Sigmoid colon (tissue), 4 donors: ENCODE measurements at regions not wholly inside any gene's neighbourhood (a gene's known extent, or its start where the extent isn't known, plus 50 kb on each side); places are given as distances from the start of the nearest gene placed in this dataset.

Source experiments
- EP300 ChIP-seq, 4 donors: sonication (generic); formaldehyde crosslinking; IDR thresholded peaks; one replicate each; pipeline ENCODE4 v1.6.1; 2017; ENCODE audit warnings: antibody characterized with exemption in 4 of 4
- POLR2A ChIP-seq, 2 donors: fragments of 450-650 bp; IDR thresholded peaks; one replicate each; pipeline ENCODE4 v1.6.1; 2016; ENCODE audit warnings: antibody characterized with exemption in 2 of 2, mild to moderate bottlenecking in 2 of 2, moderate library complexity in 2 of 2
- TF ChIP-seq, protein P1 (sequence below), 4 experiments: fragments of 450-650 bp in 3 of 4; fragments of 200-600 bp in 1 of 4; IDR thresholded peaks; one replicate each; pipeline ENCODE4 v1.5.1; 2016 to 2019; ENCODE audit warnings: antibody characterized with exemption in 4 of 4, mild to moderate bottlenecking in 3 of 4, moderate library complexity in 2 of 4

DNA sequence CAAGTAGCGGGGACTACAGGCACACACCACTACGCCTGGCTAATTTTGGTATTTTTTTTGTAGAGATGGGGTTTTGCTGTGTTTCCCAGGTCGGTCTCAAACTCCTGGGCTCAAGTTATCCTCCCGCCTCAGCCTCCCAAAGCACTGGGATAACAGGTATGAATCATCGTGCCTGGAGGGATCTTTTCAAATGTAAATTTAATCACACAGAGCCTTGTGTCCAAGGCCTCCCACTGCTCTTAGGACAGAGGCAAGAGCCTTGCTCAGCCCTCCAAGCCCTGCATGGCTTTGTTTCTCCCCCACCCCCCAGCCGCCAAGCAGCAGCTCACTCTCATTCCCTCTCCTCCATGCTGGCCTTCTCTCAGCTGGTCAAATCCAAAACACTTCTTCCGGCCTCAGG is 75.3 kb upstream of the CREB3L1 start:
- no peak for TF ChIP-seq EP300 (IDR thresholded peaks at IDR 0.05)
- TF ChIP-seq, protein P1, sequence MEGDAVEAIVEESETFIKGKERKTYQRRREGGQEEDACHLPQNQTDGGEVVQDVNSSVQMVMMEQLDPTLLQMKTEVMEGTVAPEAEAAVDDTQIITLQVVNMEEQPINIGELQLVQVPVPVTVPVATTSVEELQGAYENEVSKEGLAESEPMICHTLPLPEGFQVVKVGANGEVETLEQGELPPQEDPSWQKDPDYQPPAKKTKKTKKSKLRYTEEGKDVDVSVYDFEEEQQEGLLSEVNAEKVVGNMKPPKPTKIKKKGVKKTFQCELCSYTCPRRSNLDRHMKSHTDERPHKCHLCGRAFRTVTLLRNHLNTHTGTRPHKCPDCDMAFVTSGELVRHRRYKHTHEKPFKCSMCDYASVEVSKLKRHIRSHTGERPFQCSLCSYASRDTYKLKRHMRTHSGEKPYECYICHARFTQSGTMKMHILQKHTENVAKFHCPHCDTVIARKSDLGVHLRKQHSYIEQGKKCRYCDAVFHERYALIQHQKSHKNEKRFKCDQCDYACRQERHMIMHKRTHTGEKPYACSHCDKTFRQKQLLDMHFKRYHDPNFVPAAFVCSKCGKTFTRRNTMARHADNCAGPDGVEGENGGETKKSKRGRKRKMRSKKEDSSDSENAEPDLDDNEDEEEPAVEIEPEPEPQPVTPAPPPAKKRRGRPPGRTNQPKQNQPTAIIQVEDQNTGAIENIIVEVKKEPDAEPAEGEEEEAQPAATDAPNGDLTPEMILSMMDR (IDR thresholded peaks at IDR 0.05): no peak
- no peak for TF ChIP-seq POLR2A (IDR thresholded peaks at IDR 0.05)
